ENCODE measurements at regions not wholly inside any gene's neighbourhood (a gene's known extent, or its start where the extent isn't known, plus 50 kb on each side); places are given as distances from the start of the nearest gene placed in this dataset.

- H3K4me3 ChIP-seq (replicated peaks; ENCODE audit: low read depth, low read length) = no peak overlapping the region
- DNase-seq (ENCODE audit: extremely low read depth, low read depth) = no peak
- no peak for TF ChIP-seq CTCF (IDR thresholded peaks at IDR 0.05; ENCODE audit: low read depth, low read length, missing control alignments)
These were observed 148.5 kb upstream of the GATA6 start for GRCh38 chr18:22020867-22021370.

- DNase-seq (ENCODE audit: extremely low read depth, low read depth) = no peak
- TF ChIP-seq CTCF (IDR thresholded peaks at IDR 0.05; ENCODE audit: low read depth, low read length, missing control alignments) = no peak
These were observed 147.7 kb upstream of the GATA6 start for GRCh38 chr18:22021701-22022100.

GRCh38 chr18:22024924-22025323 lies 144.5 kb upstream of the GATA6 start:
- no peak overlapping the region for H3K4me3 ChIP-seq (replicated peaks; ENCODE audit: low read depth, low read length)
- no peak for DNase-seq (ENCODE audit: extremely low read depth, low read depth)
- no peak for TF ChIP-seq CTCF (IDR thresholded peaks at IDR 0.05; ENCODE audit: low read depth, low read length, missing control alignments)

More at GRCh38 chr18:22021701-22022100, 147.7 kb upstream of the GATA6 start:
- no peak overlapping the region for H3K4me3 ChIP-seq (replicated peaks; ENCODE audit: low read depth, low read length)

GRCh38 chr18:22026362-22026761 lies 143.0 kb upstream of the GATA6 start:
- TF ChIP-seq CTCF (IDR thresholded peaks at IDR 0.05; ENCODE audit: low read depth, low read length, missing control alignments) = no peak
- no peak overlapping the region for H3K4me3 ChIP-seq (replicated peaks; ENCODE audit: low read depth, low read length)
- no peak for DNase-seq (ENCODE audit: extremely low read depth, low read depth)

- TF ChIP-seq CTCF (IDR thresholded peaks at IDR 0.05; ENCODE audit: low read depth, low read length, missing control alignments) = no peak
- no peak for DNase-seq (ENCODE audit: extremely low read depth, low read depth)
- H3K4me3 ChIP-seq (replicated peaks; ENCODE audit: low read depth, low read length) = no peak overlapping the region
These were observed 142.5 kb upstream of the GATA6 start for GRCh38 chr18:22026889-22027288.

GRCh38 chr18:22031611-22032010 lies 137.8 kb upstream of the GATA6 start:
- no peak for TF ChIP-seq CTCF (IDR thresholded peaks at IDR 0.05; ENCODE audit: low read depth, low read length, missing control alignments)
- no peak for DNase-seq (ENCODE audit: extremely low read depth, low read depth)
- no peak overlapping the region for H3K4me3 ChIP-seq (replicated peaks; ENCODE audit: low read depth, low read length)

- TF ChIP-seq CTCF (IDR thresholded peaks at IDR 0.05; ENCODE audit: low read depth, low read length, missing control alignments) = no peak
- H3K4me3 ChIP-seq (replicated peaks; ENCODE audit: low read depth, low read length) = no peak overlapping the region
- peak; percentile 64 for DNase-seq (ENCODE audit: extremely low read depth, low read depth)
These were observed 136.9 kb upstream of the GATA6 start for GRCh38 chr18:22032392-22032961.

Data from HFF-Myc (cell line).